Common myeloid progenitor, CD34-positive (primary cell): ENCODE measurements at regions not wholly inside any gene's neighbourhood (a gene's known extent, or its start where the extent isn't known, plus 50 kb on each side); places are given as distances from the start of the nearest gene placed in this dataset.

ENCODE experiments used
- CTCF ChIA-PET: fragments of 350-600 bp; sonication (Branson Sonifier 250); formaldehyde crosslinking; loops from one replicate; lab custom pipeline; 2021; ENCODE audit warnings: antibody characterized with exemption; lab: Charles Lee
- POLR2A ChIA-PET: fragments of 350-600 bp; sonication (Branson Sonifier 250); formaldehyde crosslinking; loops from one replicate; lab custom pipeline; 2021; ENCODE audit warnings: antibody characterized with exemption; lab: Charles Lee
- DNase-seq, 3 donors: peaks; one replicate each; pipeline versions ENCODE4 v3.0.0 to v3.0.0-alpha.2; 2013
- H3K27ac ChIP-seq, 2 experiments: 1 replicate in 1 of 2; 2 replicates in 1 of 2; pipeline ENCODE4 v1.7.0; 2013; ENCODE audit warnings: inconsistent platforms in 2 of 2, low read length in 2 of 2, mild to moderate bottlenecking in 2 of 2, low read depth in 1 of 2, moderate library complexity in 1 of 2; ENCODE audit not compliant: severe bottlenecking in 2 of 2, insufficient read depth in 1 of 2, poor library complexity in 1 of 2
- H3K27me3 ChIP-seq, 5 experiments: replicated peaks in 2 of 5; 1 replicate in 3 of 5; 2 replicates in 2 of 5; pipeline versions ENCODE4 v1.6.1 to v1.7.0; 2013; ENCODE audit warnings: low read length in 4 of 5, mild to moderate bottlenecking in 2 of 5, moderate library complexity in 2 of 5, inconsistent platforms in 1 of 5; ENCODE audit not compliant: insufficient read depth in 5 of 5, control insufficient read depth in 4 of 5
- H3K36me3 ChIP-seq, 4 experiments: 1 replicate in 2 of 4; 2 replicates in 2 of 4; pipeline versions ENCODE4 v1.6.1 to v1.7.0; 2013; ENCODE audit warnings: low read length in 3 of 4, control low read depth in 1 of 4, mild to moderate bottlenecking in 1 of 4; ENCODE audit not compliant: control insufficient read depth in 4 of 4, insufficient read depth in 4 of 4
- H3K4me1 ChIP-seq, 4 experiments: 1 replicate in 3 of 4; 2 replicates in 1 of 4; pipeline versions ENCODE4 v1.6.1 to v1.7.1; 2013; ENCODE audit warnings: low read length in 3 of 4, mild to moderate bottlenecking in 3 of 4, control low read depth in 1 of 4, inconsistent platforms in 1 of 4, moderate library complexity in 1 of 4; ENCODE audit not compliant: control insufficient read depth in 4 of 4, insufficient read depth in 4 of 4; ENCODE audit errors: control extremely low read depth in 1 of 4
- H3K4me3 ChIP-seq, 7 experiments: 1 replicate in 4 of 7; 2 replicates in 3 of 7; pipeline versions ENCODE4 v1.5.1 to v1.7.0; 2013; ENCODE audit warnings: mild to moderate bottlenecking in 7 of 7, low read length in 6 of 7, moderate library complexity in 6 of 7, inconsistent platforms in 2 of 7, low read depth in 2 of 7, control low read depth in 1 of 7; ENCODE audit not compliant: insufficient read depth in 4 of 7, control insufficient read depth in 1 of 7; ENCODE audit errors: extremely low read depth in 1 of 7
- H3K9me3 ChIP-seq, 5 experiments: 1 replicate in 4 of 5; 2 replicates in 1 of 5; pipeline versions ENCODE4 v1.6.1 to v1.7.1; 2013; ENCODE audit warnings: low read length in 4 of 5, mild to moderate bottlenecking in 2 of 5, inconsistent platforms in 1 of 5, low read depth in 1 of 5, moderate library complexity in 1 of 5; ENCODE audit not compliant: control insufficient read depth in 4 of 5, insufficient read depth in 2 of 5; ENCODE audit errors: control extremely low read depth in 1 of 5
- WGBS: methylation state at CpG from one replicate; pipeline ENCODE4 v1.1.5; 2013; ENCODE audit not compliant: insufficient coverage; 5-methylcytosine and 5-hydroxymethylcytosine counted together

GRCh38 chr1:209046935-209047334 is 536.6 kb upstream of the CAMK1G start:
- 100% methylated on average over 4 of the region's 4 CpGs for WGBS
- ChIA-PET POLR2A (no interaction called here), CTCF (no interaction called here)

DNA sequence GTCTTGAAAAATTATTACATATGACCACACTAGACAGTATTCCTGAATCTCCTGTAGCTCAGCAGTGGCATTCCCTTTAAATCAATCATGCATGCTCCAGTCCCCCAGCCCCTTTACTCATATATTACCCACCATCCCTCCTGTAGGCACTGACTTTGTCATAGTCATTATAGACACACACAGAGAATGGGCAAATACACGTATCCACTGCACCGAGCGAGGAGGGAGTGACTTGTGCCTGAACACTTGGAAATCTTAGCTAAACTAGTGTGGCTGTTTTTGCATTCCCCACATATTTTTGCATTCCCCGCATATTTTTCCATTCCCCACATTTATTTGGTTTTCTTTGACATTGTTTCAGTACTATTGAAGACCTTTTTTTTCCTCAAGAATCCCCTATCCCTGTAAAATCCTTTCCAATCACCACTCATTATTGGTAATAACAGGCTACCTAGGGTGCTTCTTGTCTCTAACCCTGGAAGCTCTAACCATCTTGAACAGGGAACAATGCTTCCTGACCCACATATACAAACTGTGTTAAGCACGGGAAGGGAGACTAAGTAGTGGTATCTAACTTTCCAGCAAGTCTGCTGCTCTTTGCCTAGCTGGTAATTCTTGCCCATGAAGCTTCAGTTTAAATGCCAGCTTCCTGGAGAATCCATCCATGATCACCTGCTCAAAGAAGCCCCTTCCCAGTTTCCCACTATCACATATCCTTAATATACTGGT is 534.4 kb upstream of the CAMK1G start:
- CTCF ChIA-PET: no interaction called here
- Histone ChIP-seq H3K27ac (no peak overlapping the region), H3K4me1 (no peaks in the 10 kb centered on the region)

More at GRCh38 chr1:209046935-209047334, 536.6 kb upstream of the CAMK1G start:
- H3K27ac ChIP-seq: no peak overlapping the region
- no peak for DNase-seq
- H3K4me1 ChIP-seq: no peaks in the 10 kb centered on the region
- no peaks in the 10 kb centered on the region for H3K36me3 ChIP-seq
- H3K27me3 ChIP-seq: peaks cover 0 to 8% (median 0%) of the 10 kb centered on the region in 5 experiments
- no peak overlapping the region for H3K4me3 ChIP-seq
- no peaks in the 10 kb centered on the region for H3K9me3 ChIP-seq

DNA sequence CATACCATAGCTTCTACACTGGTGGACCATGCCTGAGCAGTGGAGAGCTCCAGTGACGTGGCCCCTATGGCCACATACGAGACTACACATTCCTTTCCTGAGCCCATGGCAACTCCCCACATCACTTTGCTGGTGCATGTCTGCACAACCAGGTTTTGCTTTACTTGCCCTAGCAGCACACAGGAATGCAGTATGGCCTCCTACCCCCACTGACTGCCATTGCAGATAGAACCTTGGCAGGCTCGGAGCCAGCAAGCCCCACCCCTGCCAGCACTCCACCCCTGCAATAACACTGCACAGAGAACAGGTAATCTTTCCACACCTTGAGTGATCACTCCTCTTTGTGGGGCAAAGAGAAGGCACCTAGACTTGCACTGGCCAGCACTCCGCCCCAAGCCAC is 531.9 kb upstream of the CAMK1G start:
- H3K4me1 ChIP-seq: no peaks in the 10 kb centered on the region
- DNase-seq: no peak
- WGBS: 97% methylated on average over 3 of the region's 4 CpGs
- no peak overlapping the region for H3K4me3 ChIP-seq
- H3K27ac ChIP-seq: no peak overlapping the region
- no peaks in the 10 kb centered on the region for H3K36me3 ChIP-seq
- ChIA-PET CTCF (interaction anchor here (1.6 kb wide), 1 partner anchor 27 kb away, joined by 3 read pairs; no protein-coding TSS in a partner anchor), POLR2A (no interaction called here)
- H3K27me3 ChIP-seq: peaks cover 0 to 1% (median 0%) of the 10 kb centered on the region in 5 experiments
- peaks cover 0 to 12% (median 3%) of the 10 kb centered on the region in 5 experiments for H3K9me3 ChIP-seq

More for the DNA sequence above, 534.4 kb upstream of the CAMK1G start:
- H3K27me3 ChIP-seq: peaks cover 0 to 1% (median 0%) of the 10 kb centered on the region in 5 experiments
- no peak overlapping the region for H3K4me3 ChIP-seq
- DNase-seq: no peak
- 88% methylated on average over 4 of the region's 5 CpGs for WGBS
- peaks cover 0 to 11% (median 0%) of the 10 kb centered on the region in 5 experiments for H3K9me3 ChIP-seq
- POLR2A ChIA-PET: interaction anchor here (0.7 kb wide), 1 partner anchor 234 kb away, joined by 3 read pairs; no protein-coding TSS in a partner anchor
- no peaks in the 10 kb centered on the region for H3K36me3 ChIP-seq

- POLR2A ChIA-PET: no interaction called here
- H3K27me3 ChIP-seq: no peaks in the 10 kb centered on the region
These were observed 529.9 kb upstream of the CAMK1G start for GRCh38 chr1:209053587-209053986.

GRCh38 chr1:209057083-209057482 is 526.4 kb upstream of the CAMK1G start:
- Histone ChIP-seq H3K4me3 (no peak overlapping the region), H3K9me3 (peaks cover 0 to 17% (median 3%) of the 10 kb centered on the region in 5 experiments), H3K36me3 (no peaks in the 10 kb centered on the region), H3K27ac (no peak overlapping the region), H3K4me1 (no peaks in the 10 kb centered on the region), H3K27me3 (peaks cover 0 to 1% (median 0%) of the 10 kb centered on the region in 5 experiments)
- ChIA-PET POLR2A (no interaction called here), CTCF (no interaction called here)
- no CpG with 5 or more reads among the region's 1 CpG for WGBS
- no peak for DNase-seq

More at GRCh38 chr1:209053587-209053986, 529.9 kb upstream of the CAMK1G start:
- Histone ChIP-seq H3K4me1 (no peaks in the 10 kb centered on the region), H3K4me3 (no peak overlapping the region), H3K9me3 (peaks cover 0 to 17% (median 3%) of the 10 kb centered on the region in 5 experiments), H3K27ac (no peak overlapping the region), H3K36me3 (no peaks in the 10 kb centered on the region)
- CTCF ChIA-PET: no interaction called here
- no peak for DNase-seq
- WGBS: 100% methylated on average over 1 of the region's 2 CpGs

GRCh38 chr1:209057901-209058300 is 525.6 kb upstream of the CAMK1G start:
- ChIA-PET POLR2A (no interaction called here), CTCF (no interaction called here)
- Histone ChIP-seq H3K4me3 (no peak overlapping the region), H3K27me3 (peaks cover 0 to 1% (median 0%) of the 10 kb centered on the region in 5 experiments), H3K27ac (no peak overlapping the region), H3K4me1 (no peaks in the 10 kb centered on the region), H3K9me3 (peaks cover 0 to 15% (median 3%) of the 10 kb centered on the region in 5 experiments), H3K36me3 (no peaks in the 10 kb centered on the region)
- WGBS: no CpG with 5 or more reads among the region's 1 CpG
- DNase-seq: no peak

DNA sequence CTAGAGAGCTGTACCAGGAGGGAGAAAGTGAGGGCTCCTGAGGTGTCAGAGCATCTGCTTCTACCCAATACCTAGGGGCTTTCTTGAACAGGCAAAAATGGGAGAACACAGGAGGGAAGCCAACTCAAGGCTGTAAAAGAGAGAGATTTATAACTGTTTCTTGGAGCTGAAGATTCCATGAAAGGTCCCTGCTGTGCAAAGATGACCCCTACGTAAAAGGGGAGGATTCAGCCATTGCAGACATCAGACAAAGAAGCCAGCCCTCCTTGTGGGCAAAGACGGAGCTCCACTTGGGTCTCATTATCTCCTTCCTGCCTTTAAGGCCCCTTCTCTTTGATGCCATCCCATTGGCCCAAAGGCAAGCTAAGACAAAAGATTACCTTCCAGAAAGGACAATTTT is 524.1 kb upstream of the CAMK1G start:
- CTCF ChIA-PET: no interaction called here
- no peak overlapping the region for H3K27ac ChIP-seq
- H3K9me3 ChIP-seq: peaks cover 0 to 6% (median 3%) of the 10 kb centered on the region in 5 experiments
- 83% methylated on average over 2 of the region's 2 CpGs for WGBS
- H3K36me3 ChIP-seq: no peaks in the 10 kb centered on the region
- POLR2A ChIA-PET: interaction anchor here (1.1 kb wide), 1 partner anchor 14 kb away, joined by 3 read pairs; no protein-coding TSS in a partner anchor
- no peaks in the 10 kb centered on the region for H3K4me1 ChIP-seq
- no peak for DNase-seq
- no peak overlapping the region for H3K4me3 ChIP-seq
- peaks cover 0 to 1% (median 0%) of the 10 kb centered on the region in 5 experiments for H3K27me3 ChIP-seq
